Osteoblast (primary cell): ENCODE measurements at regions not wholly inside any gene's neighbourhood (a gene's known extent, or its start where the extent isn't known, plus 50 kb on each side); places are given as distances from the start of the nearest gene placed in this dataset.

Source experiments
- DNase-seq: peaks from one replicate; pipeline ENCODE4 v3.0.0; 2011; ENCODE audit warnings: low spot score, mixed read lengths; ENCODE audit not compliant: insufficient read length; ENCODE audit errors: missing footprints
- H2AFZ ChIP-seq: 2 replicates; pipeline ENCODE4 v1.6.0; 2011; ENCODE audit warnings: mild to moderate bottlenecking, low read length
- H3K27ac ChIP-seq: 2 replicates; pipeline ENCODE4 v1.5.1; 2011; ENCODE audit warnings: mild to moderate bottlenecking, low read depth, low read length, moderate library complexity
- H3K27me3 ChIP-seq: 2 replicates; pipeline ENCODE4 v1.6.0; 2012; ENCODE audit warnings: mild to moderate bottlenecking, control low read depth, inconsistent platforms, low read length, moderate library complexity; ENCODE audit not compliant: insufficient read depth
- H3K36me3 ChIP-seq: 2 replicates; pipeline ENCODE4 v1.5.1; 2011; ENCODE audit warnings: mild to moderate bottlenecking, low read length, control low read depth, moderate library complexity; ENCODE audit not compliant: insufficient read depth
- H3K4me1 ChIP-seq: 2 replicates; pipeline ENCODE4 v1.5.1; 2011; ENCODE audit warnings: mild to moderate bottlenecking, low read length, control low read depth, moderate library complexity; ENCODE audit not compliant: insufficient read depth
- H3K4me2 ChIP-seq: 2 replicates; pipeline ENCODE4 v1.6.0; 2011; ENCODE audit warnings: mild to moderate bottlenecking, low read length; ENCODE audit not compliant: insufficient read depth
- H3K4me3 ChIP-seq: fragments of 200-600 bp; sonication (generic); 3 replicates; pipeline ENCODE4 v1.5.1; 2012; ENCODE audit warnings: mild to moderate bottlenecking, low read length, inconsistent platforms; ENCODE audit not compliant: insufficient read depth
- H3K79me2 ChIP-seq: 2 replicates; pipeline ENCODE4 v1.6.0; 2012; ENCODE audit warnings: mild to moderate bottlenecking, low read length, control low read depth, inconsistent platforms; ENCODE audit not compliant: insufficient read depth
- H3K9me3 ChIP-seq: 2 replicates; pipeline ENCODE4 v1.5.1; 2011; ENCODE audit warnings: low read depth, low read length, control low read depth
- H4K20me1 ChIP-seq: 2 replicates; pipeline ENCODE4 v1.6.0; 2012; ENCODE audit warnings: mild to moderate bottlenecking, low read length, control low read depth; ENCODE audit not compliant: insufficient read depth
- CTCF ChIP-seq: IDR thresholded peaks from 2 replicates; pipeline ENCODE4 v1.5.1; 2011; ENCODE audit warnings: mild to moderate bottlenecking, low read depth, low read length, moderate library complexity; ENCODE audit errors: extremely low read depth

DNA sequence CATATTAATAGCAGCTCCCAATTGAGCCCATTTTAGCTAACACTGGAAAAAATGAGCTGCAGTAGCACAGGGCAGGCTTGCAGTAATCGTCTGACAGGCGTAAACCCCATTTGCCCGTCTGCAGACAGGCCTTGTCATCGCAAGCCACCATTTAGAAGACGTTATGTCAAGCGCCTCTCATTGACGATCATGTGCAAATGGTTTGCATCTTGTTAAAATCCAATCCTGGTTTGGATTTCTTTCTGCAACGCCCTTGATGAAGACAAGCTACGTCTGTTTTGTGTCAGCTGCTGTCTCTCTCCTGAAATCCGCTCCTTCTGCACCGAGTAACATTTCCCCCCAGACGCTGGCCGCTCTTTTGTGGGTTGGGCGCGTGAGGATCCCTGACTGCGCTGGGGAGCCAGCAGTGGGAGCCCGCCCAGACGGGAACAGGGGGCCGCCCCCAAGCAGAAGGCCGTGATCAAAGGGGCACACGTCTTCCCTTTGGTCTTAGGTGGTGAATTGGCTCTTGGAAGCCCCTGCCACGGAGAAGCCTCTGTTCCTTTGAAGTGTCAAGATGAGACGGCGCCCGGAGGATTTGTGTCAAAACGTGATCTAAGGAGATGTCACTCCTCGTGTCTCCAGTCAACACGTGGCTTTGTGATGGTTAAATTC lies 84.2 kb upstream of the GPC1 start:
- Histone ChIP-seq H3K4me2 (no peak overlapping the region), H3K79me2 (no peaks in the 10 kb centered on the region), H3K36me3 (no peaks in the 10 kb centered on the region), H3K27me3 (no peaks in the 10 kb centered on the region), H3K9me3 (no peaks in the 10 kb centered on the region), H2AFZ (no peak overlapping the region), H4K20me1 (no peaks in the 10 kb centered on the region), H3K27ac (no peak overlapping the region), H3K4me1 (no peaks in the 10 kb centered on the region), H3K4me3 (no peak overlapping the region)
- peak; percentile 78 for DNase-seq
- TF ChIP-seq CTCF: no peak

DNA sequence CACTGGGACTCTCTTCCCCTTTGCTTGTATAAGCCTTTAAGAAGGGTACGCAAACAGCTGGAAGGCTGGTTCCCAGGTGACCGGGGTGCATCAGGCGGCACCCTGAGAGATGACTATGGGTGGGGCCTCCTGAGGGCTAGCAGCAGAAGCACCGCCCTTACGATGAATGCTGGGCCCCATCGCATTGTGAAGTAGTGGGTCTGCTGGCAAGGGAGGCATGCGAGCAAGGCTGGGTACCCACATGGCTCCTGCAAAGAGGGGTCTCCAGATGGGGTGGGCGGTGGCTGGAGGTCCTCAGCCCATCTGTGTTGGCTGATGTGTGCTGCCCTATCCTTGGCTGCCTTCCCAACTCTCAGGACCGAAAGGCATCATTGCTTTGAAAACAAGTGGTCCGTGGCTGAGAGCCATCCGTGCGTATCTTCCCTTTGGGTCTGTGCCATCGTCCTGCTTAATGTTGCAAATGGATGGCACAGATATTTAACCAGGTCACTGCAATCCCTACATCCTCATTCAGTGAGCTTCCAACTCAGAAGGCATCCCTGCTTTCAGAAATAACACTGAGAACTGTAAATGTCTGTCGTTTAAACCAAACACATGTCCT lies 83.5 kb upstream of the GPC1 start:
- no peak overlapping the region for H3K27ac ChIP-seq
- H3K4me3 ChIP-seq: no peak overlapping the region
- no peaks in the 10 kb centered on the region for H3K4me1 ChIP-seq
- H3K9me3 ChIP-seq: no peaks in the 10 kb centered on the region
- no peaks in the 10 kb centered on the region for H3K36me3 ChIP-seq
- DNase-seq: peak; percentile 46
- H3K4me2 ChIP-seq: no peak overlapping the region
- no peaks in the 10 kb centered on the region for H4K20me1 ChIP-seq
- H2AFZ ChIP-seq: no peak overlapping the region
- H3K79me2 ChIP-seq: no peaks in the 10 kb centered on the region
- H3K27me3 ChIP-seq: no peaks in the 10 kb centered on the region
- no peak for TF ChIP-seq CTCF

DNA sequence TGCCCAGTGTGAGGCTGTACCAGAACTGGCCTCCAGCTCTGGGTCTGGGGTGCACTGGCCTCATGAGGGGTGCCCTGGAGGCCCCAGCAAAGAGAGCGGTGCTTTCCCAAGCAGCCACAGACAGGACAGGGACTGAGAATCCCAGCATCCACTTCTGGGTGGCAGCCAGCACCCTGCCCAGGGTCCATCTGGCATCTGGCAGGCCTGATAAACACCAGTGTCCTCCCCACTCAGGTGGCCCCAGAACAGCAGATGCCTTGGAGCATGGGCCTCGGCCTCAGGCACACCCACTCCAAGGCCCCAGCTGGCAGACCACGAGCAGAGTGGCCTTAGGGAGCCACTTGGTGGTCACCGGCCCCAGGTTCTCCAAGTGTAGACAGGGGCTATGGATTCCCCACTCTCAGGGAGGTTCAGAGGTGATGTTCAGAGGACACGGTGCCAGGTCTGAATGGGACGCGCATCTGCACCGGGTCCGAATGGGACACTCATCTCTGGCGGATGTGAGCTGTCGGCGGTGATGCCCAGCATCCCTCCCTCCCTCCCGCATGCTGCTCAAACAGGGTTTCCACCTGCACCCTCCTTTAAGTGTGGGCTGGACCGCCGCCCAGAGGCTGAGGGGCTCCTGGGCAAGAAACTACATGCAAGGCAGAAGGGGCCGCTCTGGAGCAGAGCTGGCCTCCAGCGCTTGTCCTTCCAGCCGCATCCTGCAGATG lies 82.2 kb upstream of the GPC1 start:
- Histone ChIP-seq H3K27me3 (no peaks in the 10 kb centered on the region), H3K79me2 (no peaks in the 10 kb centered on the region), H4K20me1 (no peaks in the 10 kb centered on the region), H2AFZ (no peak overlapping the region), H3K4me2 (no peak overlapping the region), H3K9me3 (no peaks in the 10 kb centered on the region), H3K4me1 (no peaks in the 10 kb centered on the region), H3K27ac (no peak overlapping the region), H3K4me3 (no peak overlapping the region), H3K36me3 (no peaks in the 10 kb centered on the region)
- DNase-seq: peak; percentile 44
- TF ChIP-seq CTCF: no peak

DNA sequence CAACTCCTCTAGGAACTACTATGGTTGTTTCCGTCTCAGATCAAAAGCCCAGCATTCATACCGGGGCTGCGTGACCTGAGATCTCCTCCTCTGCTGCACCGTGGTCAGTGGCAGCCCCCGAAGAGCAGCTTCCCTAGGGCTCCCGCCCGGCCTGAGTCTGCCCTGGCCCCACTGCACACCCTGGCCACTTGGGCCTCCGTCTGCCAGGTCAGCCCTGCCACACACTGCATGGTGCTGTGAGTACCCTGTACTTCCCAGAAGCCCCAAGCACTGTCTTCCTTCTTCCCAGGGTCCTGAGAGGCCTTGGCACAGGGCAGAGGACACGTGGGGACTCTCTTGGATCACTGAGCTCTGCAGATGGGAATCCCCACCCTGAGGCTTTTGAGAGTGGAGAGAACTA lies 81.5 kb upstream of the GPC1 start:
- H3K4me3 ChIP-seq: no peak overlapping the region
- H2AFZ ChIP-seq: no peak overlapping the region
- peak; percentile 38 for DNase-seq
- no peaks in the 10 kb centered on the region for H4K20me1 ChIP-seq
- no peaks in the 10 kb centered on the region for H3K27me3 ChIP-seq
- no peaks in the 10 kb centered on the region for H3K36me3 ChIP-seq
- H3K4me1 ChIP-seq: no peaks in the 10 kb centered on the region
- H3K4me2 ChIP-seq: no peak overlapping the region
- H3K9me3 ChIP-seq: no peaks in the 10 kb centered on the region
- TF ChIP-seq CTCF: no peak
- H3K27ac ChIP-seq: no peak overlapping the region
- no peaks in the 10 kb centered on the region for H3K79me2 ChIP-seq
